ENCODE measurements at regions not wholly inside any gene's neighbourhood (a gene's known extent, or its start where the extent isn't known, plus 50 kb on each side); places are given as distances from the start of the nearest gene placed in this dataset.
A peak's percentile ranks its signal among the peaks of the same experiment; 100 is the strongest.

- DNase-seq (ENCODE audit: extremely low spot score), result no peak
- no peak overlapping the region for H3K27ac ChIP-seq (replicated peaks in 1 of 4)
- H3K36me3 ChIP-seq, result no peaks in the 10 kb centered on the region
- intact Hi-C loops (cut with DNase I), result no loop called here
- peaks cover 0 to 15% (median 11%) of the 10 kb centered on the region in 4 donors for H3K9me3 ChIP-seq
- H3K4me3 ChIP-seq, result no peak overlapping the region
- H3K4me1 ChIP-seq, result no peaks in the 10 kb centered on the region
- no peaks in the 10 kb centered on the region for H3K27me3 ChIP-seq
- no peak for TF ChIP-seq POLR2AphosphoS5 (IDR thresholded peaks at IDR 0.05)
- 93% methylated on average over 2 of the region's 2 CpGs for WGBS
Observed at GRCh38 chr1:96292141-96292540, 429.4 kb upstream of the PTBP2 start.

GRCh38 chr1:96296991-96297390, 424.6 kb upstream of the PTBP2 start:
- no peaks in the 10 kb centered on the region for H3K9me3 ChIP-seq
- H3K27me3 ChIP-seq, result no peaks in the 10 kb centered on the region
- TF ChIP-seq EP300 (IDR thresholded peaks at IDR 0.05), result no peak
- no peak for TF ChIP-seq POLR2AphosphoS5 (IDR thresholded peaks at IDR 0.05)
- no peak for TF ChIP-seq POLR2A (IDR thresholded peaks at IDR 0.05; ENCODE audit: low read depth)
- TF ChIP-seq, protein P1, sequence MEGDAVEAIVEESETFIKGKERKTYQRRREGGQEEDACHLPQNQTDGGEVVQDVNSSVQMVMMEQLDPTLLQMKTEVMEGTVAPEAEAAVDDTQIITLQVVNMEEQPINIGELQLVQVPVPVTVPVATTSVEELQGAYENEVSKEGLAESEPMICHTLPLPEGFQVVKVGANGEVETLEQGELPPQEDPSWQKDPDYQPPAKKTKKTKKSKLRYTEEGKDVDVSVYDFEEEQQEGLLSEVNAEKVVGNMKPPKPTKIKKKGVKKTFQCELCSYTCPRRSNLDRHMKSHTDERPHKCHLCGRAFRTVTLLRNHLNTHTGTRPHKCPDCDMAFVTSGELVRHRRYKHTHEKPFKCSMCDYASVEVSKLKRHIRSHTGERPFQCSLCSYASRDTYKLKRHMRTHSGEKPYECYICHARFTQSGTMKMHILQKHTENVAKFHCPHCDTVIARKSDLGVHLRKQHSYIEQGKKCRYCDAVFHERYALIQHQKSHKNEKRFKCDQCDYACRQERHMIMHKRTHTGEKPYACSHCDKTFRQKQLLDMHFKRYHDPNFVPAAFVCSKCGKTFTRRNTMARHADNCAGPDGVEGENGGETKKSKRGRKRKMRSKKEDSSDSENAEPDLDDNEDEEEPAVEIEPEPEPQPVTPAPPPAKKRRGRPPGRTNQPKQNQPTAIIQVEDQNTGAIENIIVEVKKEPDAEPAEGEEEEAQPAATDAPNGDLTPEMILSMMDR (IDR thresholded peaks at IDR 0.05), result no peak
- WGBS, result 60% methylated on average over 2 of the region's 2 CpGs
- H3K4me3 ChIP-seq, result no peak overlapping the region
- intact Hi-C loops (cut with DNase I), result no loop called here
- H3K27ac ChIP-seq (replicated peaks in 1 of 4), result no peak overlapping the region
- H3K36me3 ChIP-seq, result no peaks in the 10 kb centered on the region
- no peaks in the 10 kb centered on the region for H3K4me1 ChIP-seq
- DNase-seq (ENCODE audit: extremely low spot score), result no peak

GRCh38 chr1:96306809-96307560, 414.6 kb upstream of the PTBP2 start:
- Histone ChIP-seq H3K4me3 (no peak overlapping the region), H3K36me3 (no peaks in the 10 kb centered on the region), H3K9me3 (no peaks in the 10 kb centered on the region), H3K27ac (replicated peaks in 1 of 4) (no peak overlapping the region), H3K27me3 (no peaks in the 10 kb centered on the region), H3K4me1 (no peaks in the 10 kb centered on the region)
- TF ChIP-seq POLR2A (IDR thresholded peaks at IDR 0.05; ENCODE audit: low read depth), result no peak
- WGBS, result 90% methylated on average over 7 of the region's 7 CpGs
- intact Hi-C loops (cut with DNase I), result no loop called here
- DNase-seq (ENCODE audit: extremely low spot score), result no peak

GRCh38 chr1:96308314-96308713, 413.3 kb upstream of the PTBP2 start:
- no peaks in the 10 kb centered on the region for H3K27me3 ChIP-seq
- 72% methylated on average over 5 of the region's 5 CpGs for WGBS
- H3K36me3 ChIP-seq, result no peaks in the 10 kb centered on the region
- no peaks in the 10 kb centered on the region for H3K9me3 ChIP-seq
- intact Hi-C loops (cut with DNase I), result no loop called here
- H3K27ac ChIP-seq (replicated peaks in 1 of 4), result no peak overlapping the region
- H3K4me3 ChIP-seq, result no peak overlapping the region
- no peak for TF ChIP-seq EP300 (IDR thresholded peaks at IDR 0.05)
- no peak for TF ChIP-seq POLR2A (IDR thresholded peaks at IDR 0.05; ENCODE audit: low read depth)
- no peak for TF ChIP-seq POLR2AphosphoS5 (IDR thresholded peaks at IDR 0.05)
- TF ChIP-seq, protein P1 (IDR thresholded peaks at IDR 0.05), result no peak
- no peak for DNase-seq (ENCODE audit: extremely low spot score)
- H3K4me1 ChIP-seq, result no peaks in the 10 kb centered on the region

GRCh38 chr1:96309783-96310182, 411.8 kb upstream of the PTBP2 start:
- 96% methylated on average over 1 of the region's 1 CpG for WGBS

More at GRCh38 chr1:96309783-96310182, 411.8 kb upstream of the PTBP2 start:
- Histone ChIP-seq H3K27me3 (no peaks in the 10 kb centered on the region), H3K27ac (replicated peaks in 1 of 4) (no peak overlapping the region), H3K4me3 (no peak overlapping the region), H3K4me1 (no peaks in the 10 kb centered on the region), H3K9me3 (no peaks in the 10 kb centered on the region), H3K36me3 (no peaks in the 10 kb centered on the region)
- TF ChIP-seq POLR2AphosphoS5 (IDR thresholded peaks at IDR 0.05) (peak in 1 of 2 donors; percentile 37), EP300 (IDR thresholded peaks at IDR 0.05) (no peak), POLR2A (IDR thresholded peaks at IDR 0.05; ENCODE audit: low read depth) (no peak)
- TF ChIP-seq, protein P1 (IDR thresholded peaks at IDR 0.05), result no peak
- DNase-seq (ENCODE audit: extremely low spot score), result no peak
- intact Hi-C loops (cut with DNase I), result no loop called here
